GM12865 (cell line): ENCODE measurements at regions not wholly inside any gene's neighbourhood (a gene's known extent, or its start where the extent isn't known, plus 50 kb on each side); places are given as distances from the start of the nearest gene placed in this dataset.

Source experiments
- DNase-seq: peaks from one replicate; pipeline ENCODE4 v3.0.0; 2010; ENCODE audit warnings: low read depth
- H3K4me3 ChIP-seq: 2 replicates; pipeline ENCODE4 v1.5.1; 2011; ENCODE audit warnings: mild to moderate bottlenecking, low read depth, low read length, control low read depth
- CTCF ChIP-seq: IDR thresholded peaks from 2 replicates; pipeline ENCODE4 v1.5.1; 2011; ENCODE audit warnings: low read length, control low read depth, low read depth, inconsistent platforms; ENCODE audit not compliant: insufficient read depth; ENCODE audit errors: missing control alignments

GRCh38 chr20:19823971-19824370, 65.9 kb downstream of the RIN2 start:
- DNase-seq: no peak
- TF ChIP-seq CTCF: no peak
- no peak overlapping the region for H3K4me3 ChIP-seq

GRCh38 chr20:19824861-19825260, 66.8 kb downstream of the RIN2 start:
- TF ChIP-seq CTCF: no peak
- no peak for DNase-seq

DNA sequence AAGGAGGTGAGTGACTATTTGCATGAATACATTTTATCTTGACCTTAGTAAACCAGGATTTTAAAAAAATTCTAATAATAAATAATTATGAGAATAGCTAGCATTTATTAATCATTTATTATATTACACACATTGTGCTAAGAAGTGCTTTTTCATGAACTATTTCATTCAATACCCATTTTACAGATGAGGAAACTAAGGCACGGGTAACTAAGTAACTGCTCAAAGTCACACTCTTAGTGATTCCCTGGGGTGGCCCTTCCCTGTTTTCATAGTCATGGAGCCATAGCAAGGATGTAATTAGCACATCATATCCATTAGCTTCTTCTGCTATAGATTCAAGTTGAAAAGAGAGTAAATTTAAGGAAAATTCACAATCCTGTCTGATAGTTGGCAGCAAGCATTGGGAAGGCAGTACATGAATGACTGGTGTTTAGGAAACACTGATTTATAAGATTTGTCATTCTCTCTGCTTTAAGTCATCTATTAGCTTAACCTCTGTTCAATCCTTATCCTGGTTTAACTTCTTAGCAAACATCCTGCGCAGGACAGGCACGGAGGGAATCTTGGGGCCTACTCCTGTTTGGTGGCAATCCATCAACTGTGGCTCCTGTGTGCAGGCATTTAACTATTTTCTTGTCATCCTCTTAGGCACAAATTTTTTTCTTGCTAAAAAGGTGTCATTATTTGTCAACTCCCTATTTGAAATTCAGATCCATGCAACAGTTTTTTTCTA, 68.3 kb downstream of the RIN2 start:
- no peak for TF ChIP-seq CTCF
- H3K4me3 ChIP-seq: no peak overlapping the region
- DNase-seq: no peak

More at GRCh38 chr20:19824861-19825260, 66.8 kb downstream of the RIN2 start:
- H3K4me3 ChIP-seq: no peak overlapping the region

GRCh38 chr20:19827818-19828217, 69.8 kb downstream of the RIN2 start:
- no peak overlapping the region for H3K4me3 ChIP-seq
- no peak for DNase-seq
- no peak for TF ChIP-seq CTCF

DNA sequence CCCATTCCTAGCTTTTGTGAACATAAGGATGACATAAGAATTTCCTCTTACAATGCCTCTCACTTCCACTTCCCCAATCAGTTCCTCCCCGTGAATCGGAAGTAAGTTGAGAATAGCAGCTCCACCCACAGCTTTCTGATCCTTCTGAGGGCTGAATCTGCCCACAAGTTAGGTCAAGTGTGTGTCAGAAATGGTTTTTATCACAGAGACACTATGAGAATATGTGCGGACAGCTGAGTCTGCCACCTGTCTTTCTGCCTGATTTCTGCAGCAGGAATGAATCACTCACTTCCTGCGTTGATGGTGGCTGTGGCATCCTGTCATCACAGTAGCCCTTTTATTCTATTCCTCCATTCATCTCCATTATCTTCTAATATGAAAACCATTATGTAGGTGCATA, 70.2 kb downstream of the RIN2 start:
- H3K4me3 ChIP-seq: no peak overlapping the region
- peak; percentile 82 for DNase-seq
- peak; percentile 18 for TF ChIP-seq CTCF

DNA sequence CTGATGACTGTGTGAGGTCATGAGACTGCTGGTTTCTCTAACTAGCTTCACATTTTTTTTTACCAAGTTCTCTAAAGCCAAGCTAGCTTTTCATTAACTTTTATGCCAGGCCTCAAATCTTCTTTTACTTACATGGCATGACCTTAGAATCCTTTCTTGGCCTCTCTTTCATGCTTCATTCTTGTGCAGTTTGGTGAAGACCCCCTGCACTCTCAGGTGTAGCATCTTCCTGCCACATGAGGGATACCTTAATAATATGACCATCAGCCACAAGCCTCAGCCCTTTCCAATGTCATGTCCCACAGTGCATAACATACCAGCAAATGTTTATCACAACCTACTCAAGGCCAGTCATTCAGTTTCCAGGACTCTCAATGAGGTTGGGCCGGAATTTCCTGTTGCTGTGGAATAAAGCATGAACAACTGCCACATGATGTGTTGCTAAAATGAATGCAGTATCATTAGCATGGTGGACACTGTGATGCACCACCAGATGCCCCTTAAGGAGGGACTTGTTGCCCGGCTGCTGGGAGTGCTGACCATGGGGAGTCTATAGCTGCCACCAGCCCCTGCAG, 72.2 kb downstream of the RIN2 start:
- DNase-seq: no peak
- TF ChIP-seq CTCF: no peak
- no peak overlapping the region for H3K4me3 ChIP-seq

- no peak overlapping the region for H3K4me3 ChIP-seq
- no peak for TF ChIP-seq CTCF
- no peak for DNase-seq
Measured at GRCh38 chr20:19832875-19833274, 74.8 kb downstream of the RIN2 start.
